Pons (tissue), 1 donor: ENCODE measurements at regions not wholly inside any gene's neighbourhood (a gene's known extent, or its start where the extent isn't known, plus 50 kb on each side); places are given as distances from the start of the nearest gene placed in this dataset.
"Not testable (repeated sequence)": the region's sequence is repeated elsewhere in the genome, so short reads cannot be mapped to it uniquely, and the experiment has no call there.

Experiments
- DNase-seq: peaks from one replicate; pipeline ENCODE4 v3.0.0-alpha.2; 2016; ENCODE audit warnings: low spot score

- DNase-seq: no peak
Observed at GRCh38 chr13:71303144-71303543, 563.9 kb downstream of the DACH1 start.

GRCh38 chr13:71300602-71301001 lies 566.4 kb downstream of the DACH1 start:
- DNase-seq: no peak

DNA sequence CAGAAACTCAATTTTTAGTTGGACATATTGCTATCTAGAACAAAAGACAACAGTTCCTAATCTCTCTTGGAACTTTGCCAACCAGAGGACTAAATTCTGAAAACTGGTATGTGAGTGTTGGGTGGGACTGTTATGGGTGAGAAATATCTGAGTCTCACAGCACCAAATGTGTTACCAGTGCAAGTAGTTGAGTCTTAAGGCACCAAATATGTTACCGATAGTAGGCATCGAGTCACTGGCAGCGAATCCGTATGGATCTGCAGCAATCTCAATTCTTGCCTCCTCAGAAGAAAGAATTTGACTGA lies 575.2 kb downstream of the DACH1 start:
- no peak for DNase-seq

DNA sequence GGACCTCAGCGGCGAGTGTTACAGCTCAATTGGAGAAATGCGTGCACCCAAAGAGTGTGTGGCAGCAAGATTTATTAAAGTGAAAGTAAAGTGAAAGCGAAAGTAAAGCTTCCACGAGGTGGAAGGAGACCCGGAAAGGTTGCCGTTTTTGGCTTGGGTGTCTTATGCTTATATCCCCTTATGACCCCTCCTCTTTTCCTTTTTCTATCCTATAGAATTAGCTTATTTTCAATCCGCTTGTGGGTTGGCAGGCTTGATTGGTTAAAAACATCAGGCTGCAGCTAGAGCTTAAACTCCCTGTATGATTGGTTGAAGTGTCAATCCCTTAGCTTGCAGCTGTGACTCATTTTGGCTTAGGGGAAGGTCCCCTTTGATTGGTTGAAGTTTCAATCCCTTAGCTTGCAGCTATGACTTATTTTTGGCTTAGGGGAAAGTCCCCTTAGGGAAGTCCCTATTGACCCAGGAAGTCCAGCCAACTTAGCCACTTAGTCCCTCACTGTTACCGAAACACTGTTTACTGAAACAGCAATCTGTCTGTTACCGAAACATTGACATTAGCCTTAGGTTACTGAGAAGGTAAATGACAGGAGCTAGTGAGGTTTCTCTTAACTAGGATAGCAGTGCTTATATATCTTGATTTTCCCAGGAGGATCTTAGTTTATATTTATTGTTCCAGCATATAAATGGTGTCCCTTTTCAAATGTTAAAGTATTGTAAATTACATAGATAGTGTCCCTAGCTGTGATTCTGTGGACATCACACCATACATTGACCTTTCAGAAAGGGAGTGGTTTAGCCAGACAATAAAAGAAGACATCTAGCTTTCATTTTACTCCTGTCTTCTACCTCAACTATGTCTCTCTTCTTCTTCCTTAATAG lies 575.8 kb downstream of the DACH1 start:
- DNase-seq: peak; percentile 78

- not testable (repeated sequence) for DNase-seq
Observed at GRCh38 chr13:71289980-71290379, 577.0 kb downstream of the DACH1 start.

GRCh38 chr13:71285700-71286099 lies 581.3 kb downstream of the DACH1 start:
- DNase-seq: no peak

DNA sequence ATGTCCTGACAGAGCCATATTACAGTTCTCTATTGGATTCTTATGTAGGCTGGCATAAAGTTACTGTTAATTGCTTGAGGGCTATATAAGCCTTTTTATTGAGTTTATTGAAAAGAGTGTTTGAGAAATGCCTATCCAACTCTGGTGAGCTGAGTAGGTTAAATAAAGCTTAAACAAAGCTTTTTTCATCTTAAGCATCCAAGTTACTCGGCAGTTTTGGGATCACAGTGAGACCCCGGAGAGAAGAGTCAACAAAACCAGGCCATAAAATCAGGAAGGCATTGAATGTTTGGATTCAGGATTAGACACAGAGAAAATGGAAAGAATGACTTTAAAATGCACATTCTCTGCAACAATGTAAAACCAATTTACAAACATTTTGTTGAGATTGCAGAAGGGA lies 588.5 kb downstream of the DACH1 start:
- no peak for DNase-seq

DNA sequence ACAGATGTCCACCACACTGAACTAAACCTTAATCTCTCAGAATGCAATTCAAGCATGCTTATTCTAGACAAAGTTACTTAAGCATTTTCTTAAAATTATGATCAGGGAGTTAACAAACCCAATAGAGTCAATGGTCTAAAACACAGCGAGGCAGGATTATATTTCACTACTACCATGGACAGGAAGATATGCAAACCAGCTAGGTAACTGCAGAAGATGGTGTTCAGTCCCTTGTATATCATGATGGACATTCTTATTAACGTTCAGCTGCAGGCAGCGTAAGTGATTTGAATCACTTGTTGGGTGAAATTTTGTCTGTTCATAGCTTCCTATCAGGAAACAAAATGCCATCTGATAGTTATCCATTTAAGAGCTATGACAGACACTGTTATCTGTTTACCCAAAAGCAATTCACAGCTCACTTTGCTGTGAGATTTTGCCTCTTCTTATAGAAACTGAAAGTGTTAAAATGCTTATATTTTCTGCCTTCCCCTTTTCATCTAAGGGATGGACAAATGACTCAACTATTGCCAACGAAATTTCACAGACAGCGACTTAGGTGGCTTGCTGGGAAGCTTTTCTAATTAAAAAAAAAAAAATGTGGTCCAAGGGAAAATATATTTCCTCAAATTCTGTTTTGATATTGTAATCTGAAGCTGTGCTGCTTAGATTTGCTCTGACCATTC lies 591.9 kb downstream of the DACH1 start:
- no peak for DNase-seq

GRCh38 chr13:71261256-71261655 lies 605.7 kb downstream of the DACH1 start:
- DNase-seq: no peak

DNA sequence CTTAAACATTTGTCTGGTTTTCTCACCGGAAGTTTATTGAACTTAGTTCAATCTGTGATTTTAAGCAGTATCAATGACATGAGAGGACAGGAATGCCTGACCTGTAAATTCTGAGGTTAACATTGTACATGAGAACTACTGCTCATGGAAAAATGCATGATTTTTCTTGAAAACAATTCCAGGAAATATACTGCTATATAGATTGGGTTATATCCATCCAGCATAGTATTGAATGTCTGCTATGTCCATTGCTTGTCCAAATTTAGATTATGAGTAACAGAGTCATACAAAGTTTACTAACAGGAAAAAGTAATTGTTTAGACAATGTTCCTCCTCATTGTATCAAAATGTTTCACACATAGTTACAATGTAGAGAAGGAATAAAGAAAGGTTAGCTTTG lies 606.8 kb downstream of the DACH1 start:
- no peak for DNase-seq

- no peak for DNase-seq
Observed at GRCh38 chr13:71255633-71256032, 611.4 kb downstream of the DACH1 start.

GRCh38 chr13:71254384-71254783 lies 612.6 kb downstream of the DACH1 start:
- no peak for DNase-seq

DNA sequence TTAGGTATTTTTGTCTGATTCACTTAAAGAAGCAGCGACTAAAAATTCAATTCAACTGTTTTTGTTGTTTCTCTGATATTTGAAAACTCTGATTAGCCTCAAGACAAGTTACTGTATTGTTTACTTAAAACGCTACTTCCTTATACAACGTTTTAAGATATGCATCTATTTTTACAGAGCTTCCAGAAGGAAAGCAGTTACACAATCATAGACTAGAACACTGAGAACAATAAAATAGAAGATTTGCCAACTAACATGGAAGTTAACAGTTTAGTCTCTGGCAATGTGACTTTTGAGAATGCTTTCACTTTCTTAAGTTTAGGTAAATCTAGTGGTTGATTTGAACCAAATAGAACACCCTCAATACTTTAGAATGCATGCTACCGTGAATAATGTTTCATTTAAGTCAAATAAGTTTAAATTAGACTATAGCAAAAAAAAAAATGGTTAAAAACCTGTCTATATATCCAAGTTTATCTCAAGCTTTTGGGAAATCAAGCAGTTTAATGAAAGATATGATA lies 614.8 kb downstream of the DACH1 start:
- DNase-seq: peak; percentile 12

DNA sequence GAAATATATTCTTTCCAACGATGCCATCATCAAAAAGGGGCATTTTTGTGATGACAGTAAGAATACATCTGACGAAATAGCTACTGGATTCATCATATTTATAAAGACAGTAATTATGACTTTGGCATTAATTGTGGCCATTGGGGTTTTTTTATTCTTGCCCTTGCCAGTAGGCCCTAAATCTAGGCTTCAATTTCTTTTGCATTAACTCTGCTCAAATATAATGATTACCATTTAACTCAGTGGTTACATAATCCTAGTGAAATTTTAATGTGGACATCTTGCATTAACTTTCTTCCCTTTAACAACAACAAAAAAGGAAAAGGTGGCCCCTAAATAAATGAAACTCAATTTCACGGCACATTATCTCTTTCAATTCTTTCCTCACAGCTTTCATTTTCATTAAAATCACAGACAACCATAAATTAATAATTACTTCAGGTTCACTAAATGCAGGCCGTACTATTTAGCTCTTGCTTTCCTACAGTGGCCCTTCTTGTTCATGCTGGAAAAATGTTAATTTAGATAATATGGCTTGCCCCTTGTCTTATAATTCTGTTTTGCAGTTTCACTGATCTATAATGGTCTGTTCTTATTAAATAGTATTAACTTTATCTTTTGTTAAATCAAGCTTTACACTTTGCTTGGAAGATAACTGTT lies 615.6 kb downstream of the DACH1 start:
- DNase-seq: no peak

GRCh38 chr13:71249011-71249410 lies 618.0 kb downstream of the DACH1 start:
- no peak for DNase-seq

GRCh38 chr13:71244161-71244560 lies 622.8 kb downstream of the DACH1 start:
- no peak for DNase-seq

DNA sequence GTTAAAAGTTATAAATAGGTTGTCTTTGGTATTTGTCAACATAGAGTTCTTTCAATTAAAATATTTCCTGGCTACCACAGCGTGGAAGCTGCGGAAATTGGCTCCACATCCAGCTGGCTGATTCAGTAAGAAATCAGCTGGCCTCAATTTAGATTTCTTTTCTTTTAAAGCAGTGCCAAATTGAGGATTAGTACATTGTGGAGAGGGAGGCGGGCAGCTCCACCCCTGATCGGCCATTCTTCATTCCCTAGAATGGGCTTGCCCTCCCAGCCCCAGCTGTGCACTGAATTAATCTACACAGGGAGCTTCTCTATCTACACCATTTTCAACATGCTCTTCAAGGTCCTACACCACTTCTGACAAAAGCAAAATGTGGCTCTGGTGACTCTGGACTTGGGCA lies 624.8 kb downstream of the DACH1 start:
- DNase-seq: no peak

GRCh38 chr13:71240911-71241310 lies 626.1 kb downstream of the DACH1 start:
- DNase-seq: peak; percentile 18

DNA sequence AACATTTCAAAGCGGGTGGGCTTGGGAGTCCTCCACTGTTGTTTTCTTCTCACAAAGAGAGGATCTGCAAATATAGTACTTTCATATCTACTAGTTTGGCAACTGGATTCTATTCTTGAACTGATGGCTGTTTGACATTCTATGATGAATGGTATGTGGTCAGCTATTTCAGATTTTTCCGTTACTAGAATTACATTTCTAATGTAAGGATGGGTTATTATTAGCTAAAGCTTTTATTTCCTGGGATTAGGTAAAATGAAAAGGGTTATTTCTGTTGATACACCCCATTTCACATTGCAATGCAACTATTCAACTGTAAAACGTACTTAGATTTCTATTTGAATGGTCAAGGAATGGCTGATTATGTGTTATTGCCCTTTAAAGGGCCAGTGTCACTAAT lies 629.7 kb downstream of the DACH1 start:
- no peak for DNase-seq

GRCh38 chr13:71219698-71220415 lies 647.1 kb downstream of the DACH1 start:
- DNase-seq: no peak

DNA sequence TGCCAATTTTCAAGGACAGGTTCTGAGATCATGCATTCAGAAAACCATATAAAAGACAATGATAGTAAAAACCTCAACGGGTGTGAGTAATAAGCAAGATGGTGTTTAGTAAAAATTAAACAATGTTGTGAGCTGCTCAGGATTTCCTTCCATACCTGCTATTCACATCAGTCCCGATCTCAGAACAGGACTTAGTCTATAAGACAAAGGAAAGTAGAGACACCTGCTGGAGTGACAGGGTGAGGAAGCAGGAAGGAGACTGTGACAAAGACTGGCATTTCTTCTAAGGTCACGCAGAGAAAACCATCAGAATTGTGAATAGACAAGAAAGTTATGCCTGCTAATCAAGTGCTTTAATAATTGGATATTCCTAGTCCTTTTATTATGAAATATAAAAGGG lies 648.0 kb downstream of the DACH1 start:
- peak; percentile 9 for DNase-seq

DNA sequence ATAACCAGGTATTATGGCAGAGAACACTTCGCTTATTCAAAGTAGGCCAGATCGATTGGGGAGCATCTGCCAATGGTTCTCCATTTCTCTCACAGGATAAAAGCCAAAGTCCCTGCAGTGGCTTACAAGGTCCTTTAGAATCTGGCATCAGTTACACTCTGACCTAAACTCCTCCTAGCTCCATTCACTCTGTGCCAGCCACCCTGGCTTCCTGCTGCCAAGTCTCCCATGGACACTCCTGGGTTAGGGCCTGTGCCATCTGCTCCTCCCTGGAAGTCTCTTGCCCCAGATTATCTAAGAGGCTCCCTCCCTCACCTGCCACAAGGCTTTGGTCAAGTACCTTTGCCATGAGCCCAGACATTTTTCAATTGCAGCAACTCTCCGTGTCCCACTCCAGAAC lies 649.2 kb downstream of the DACH1 start:
- no peak for DNase-seq
